K562 (cell line): ENCODE measurements at regions not wholly inside any gene's neighbourhood (a gene's known extent, or its start where the extent isn't known, plus 50 kb on each side); places are given as distances from the start of the nearest gene placed in this dataset.

Experiments used
- ATAC-seq: fragments of 200-7000 bp; cut with Tn5 transposase; 3 replicates; pipeline ENCODE4 v1.9.1; 2020; ENCODE audit warnings: moderate library complexity
- BruUV-seq: library from RNA; stranded (reverse); fragments of 400-500 nt; replicated peaks from 2 replicates; lab custom pipeline; 2021; lab: Mats Ljungman, UMichigan
- CTCF ChIA-PET: fragments of 300-600 bp; formaldehyde crosslinking; extraction: SDS; loops from one replicate; lab custom pipeline; 2021; ENCODE audit warnings: low intra/inter-chr PET ratio; lab: Yijun Ruan, JAX
- POLR2A ChIA-PET: fragments of 300-600, 350-650 bp; sonication (Branson Sonifier 250); formaldehyde crosslinking; extraction: SDS; loops from one replicate; lab custom pipeline; 2021; ENCODE audit warnings: antibody characterized with exemption, inconsistent platforms; lab: Yijun Ruan, JAX
- DNase-seq, 4 experiments: peaks; one replicate each; pipeline versions ENCODE4 v3.0.0 to v3.0.0-alpha.2; 2011 to 2018; ENCODE audit warnings: low spot score in 3 of 4, mixed read lengths in 3 of 4; ENCODE audit errors: extremely low read depth in 1 of 4
- FAIRE-seq: peaks from 2 replicates; lab custom pipeline; 2011; peaks lifted over from hg19 to GRCh38; lab: Jason Lieb, UNC
- H2AFZ ChIP-seq: 2 replicates; pipeline ENCODE4 v1.6.0; 2011; ENCODE audit warnings: low read depth, low read length, control low read depth, inconsistent platforms
- H3K27ac ChIP-seq: fragments of 200-600 bp; 3 replicates; pipeline ENCODE4 v1.8.0; 2011; ENCODE audit warnings: low read depth, mild to moderate bottlenecking, control low read depth, inconsistent platforms, low read length, moderate library complexity, mixed read lengths; ENCODE audit errors: extremely low read depth
- H3K27me3 ChIP-seq, 2 experiments: fragments of 300-600 bp in 1 of 2; 2 replicates in 1 of 2; 3 replicates in 1 of 2; pipeline versions ENCODE4 v1.6.0 to v1.8.0; 2011; ENCODE audit warnings: inconsistent platforms in 2 of 2, low read length in 2 of 2, mild to moderate bottlenecking in 1 of 2, mixed read lengths in 1 of 2, moderate library complexity in 1 of 2; ENCODE audit not compliant: control insufficient read depth in 2 of 2, insufficient read depth in 2 of 2
- H3K36me3 ChIP-seq: fragments of 300-600 bp; 3 replicates; pipeline ENCODE4 v1.8.0; 2011; ENCODE audit warnings: mild to moderate bottlenecking, low read length, inconsistent platforms; ENCODE audit not compliant: control insufficient read depth, insufficient read depth
- H3K4me1 ChIP-seq, 2 experiments: fragments of 200-600 bp in 1 of 2; replicated peaks in 1 of 2; 2 replicates in 1 of 2; 3 replicates in 1 of 2; pipeline versions ENCODE4 v1.5.1 to v1.8.0; 2011; ENCODE audit warnings: inconsistent platforms in 2 of 2, low read length in 2 of 2, mild to moderate bottlenecking in 1 of 2, mixed read lengths in 1 of 2, moderate library complexity in 1 of 2; ENCODE audit not compliant: control insufficient read depth in 2 of 2, insufficient read depth in 2 of 2
- H3K4me2 ChIP-seq: 2 replicates; pipeline ENCODE4 v1.6.1; 2011; ENCODE audit warnings: low read length, control low read depth, inconsistent platforms, mixed read lengths; ENCODE audit not compliant: insufficient read depth
- H3K4me3 ChIP-seq: fragments of 200-600 bp; sonication (generic), shearing (Covaris generic); 2 replicates; pipeline ENCODE4 v1.5.1; 2016; ENCODE audit warnings: control low read depth, inconsistent platforms
- H3K79me2 ChIP-seq: fragments of 200-600 bp; 3 replicates; pipeline ENCODE4 v1.8.0; 2011; ENCODE audit warnings: low read length, inconsistent platforms; ENCODE audit not compliant: control insufficient read depth, insufficient read depth
- H3K9ac ChIP-seq, 2 experiments: 2 replicates each; pipeline versions ENCODE4 v1.6.0 to v1.6.1; 2011; ENCODE audit warnings: low read depth in 2 of 2, low read length in 2 of 2, control low read depth in 1 of 2, inconsistent platforms in 1 of 2, mild to moderate bottlenecking in 1 of 2, mixed read lengths in 1 of 2; ENCODE audit not compliant: insufficient read depth in 1 of 2
- H3K9me1 ChIP-seq: one replicate; pipeline ENCODE4 v1.6.0; 2011; ENCODE audit warnings: inconsistent platforms, mild to moderate bottlenecking, low read length, moderate library complexity; ENCODE audit not compliant: control insufficient read depth, insufficient read depth
- H3K9me3 ChIP-seq: replicated peaks from 2 replicates; pipeline ENCODE4 v1.5.1; 2011; ENCODE audit warnings: low read depth, low read length, inconsistent platforms; ENCODE audit not compliant: control insufficient read depth, insufficient read depth
- H4K20me1 ChIP-seq: replicated peaks from 2 replicates; pipeline ENCODE4 v1.6.1; 2011; ENCODE audit warnings: low read length, inconsistent platforms, mixed read lengths; ENCODE audit not compliant: control insufficient read depth, insufficient read depth
- ARID2 ChIP-seq: fragments of 450-650 bp; IDR thresholded peaks from 2 replicates; pipeline ENCODE4 v1.6.1; 2017; ENCODE audit warnings: antibody characterized with exemption, mild to moderate bottlenecking
- CGGBP1 ChIP-seq: fragments of 250-450 bp; sonication (Bioruptor Pico); IDR thresholded peaks from 2 replicates; pipeline ENCODE4 v1.9.0; 2021; ENCODE audit warnings: mild to moderate bottlenecking
- FOXM1 ChIP-seq, 2 experiments: fragments of 450-650 bp in 1 of 2; sonication (generic) in 1 of 2; formaldehyde crosslinking in 1 of 2; IDR thresholded peaks; 2 replicates each; pipeline versions ENCODE4 v1.6.1 to v1.9.0; 2017 to 2022; ENCODE audit warnings: low read depth in 2 of 2, mild to moderate bottlenecking in 2 of 2, missing genetic modification reagents in 1 of 2, moderate library complexity in 1 of 2
- KLF13 ChIP-seq: fragments of 450-650 bp; IDR thresholded peaks from 2 replicates; pipeline ENCODE4 v1.6.1; 2016; ENCODE audit warnings: missing genetic modification characterization, low read depth, mild to moderate bottlenecking, missing compliant biosample characterization, moderate library complexity, borderline replicate concordance
- MEIS2 ChIP-seq: fragments of 450-650 bp; IDR thresholded peaks from 2 replicates; pipeline ENCODE4 v1.6.1; 2014; ENCODE audit warnings: mild to moderate bottlenecking; ENCODE audit not compliant: partially characterized antibody
- RBBP5 ChIP-seq: fragments of 200-600 bp; sonication (generic); IDR thresholded peaks from 2 replicates; pipeline ENCODE4 v1.6.1; 2012; ENCODE audit warnings: borderline replicate concordance, mild to moderate bottlenecking, low read length, control low read depth, inconsistent platforms; ENCODE audit not compliant: insufficient read depth, poor library complexity, severe bottlenecking
- RNF2 ChIP-seq: sonication (generic); IDR thresholded peaks from 2 replicates; pipeline ENCODE4 v1.6.1; 2016
- SRSF9 ChIP-seq: fragments of 200-400 bp; formaldehyde crosslinking; IDR thresholded peaks from 2 replicates; pipeline ENCODE4 v1.6.1; 2017; ENCODE audit warnings: low read depth, low read length, borderline replicate concordance
- WGBS: fragments of 100-300 bp; shearing (Covaris generic); methylation state at CpG from one replicate; pipeline ENCODE4 v1.1.6; 2016; ENCODE audit warnings: low coverage, mixed read lengths; ENCODE audit not compliant: insufficient coverage; ENCODE audit errors: missing lambda C conversion rate; 5-methylcytosine and 5-hydroxymethylcytosine counted together
- in situ Hi-C: fragments of 300-500 bp; cut with MboI; formaldehyde crosslinking; loops from 4 replicates; pipeline ENCODE4 v1.15.0; 2018; ENCODE audit warnings: inconsistent platforms, mixed read lengths
- intact Hi-C: fragments of 100-400 bp; cut with micrococcal nuclease; formaldehyde crosslinking; loops from 2 replicates; pipeline ENCODE4 v1.14.2; 2022

GRCh38 chr5:110815916-110816605 lies 77.3 kb downstream of the SLC25A46 start:
- Histone ChIP-seq H2AFZ (no peak overlapping the region), H4K20me1 (no peaks in the 10 kb centered on the region), H3K4me3 (no peak overlapping the region), H3K36me3 (no peaks in the 10 kb centered on the region), H3K4me2 (no peak overlapping the region), H3K9ac (no peak overlapping the region), H3K27ac (no peak overlapping the region), H3K79me2 (no peaks in the 10 kb centered on the region), H3K9me1 (no peaks in the 10 kb centered on the region), H3K27me3 (no peaks in the 10 kb centered on the region), H3K4me1 (no peaks in the 10 kb centered on the region), H3K9me3 (no peaks in the 10 kb centered on the region; the same call in 1 of the 2 replicates)
- ATAC-seq (no peak), FAIRE-seq (no peak)
- intact Hi-C loops: no loop called here
- ChIA-PET CTCF (interaction anchor here (0.7 kb wide), 1 partner anchor 1379 kb away, joined by 3 read pairs; no protein-coding TSS in a partner anchor), POLR2A (no interaction called here)
- 0% methylated on average over 1 of the region's 1 CpG for WGBS
- in situ Hi-C loops: no loop called here
- TF ChIP-seq RNF2: no peak
- TF ChIP-seq ARID2: no peak
- TF ChIP-seq SRSF9: no peak
- no peak for TF ChIP-seq FOXM1 (IDR thresholded peaks at IDR 0.05; ENCODE audit: low read depth)
- no peak for TF ChIP-seq FOXM1 (CRISPR knock-in tag; IDR thresholded peaks at IDR 0.05; ENCODE audit: low read depth)
- no peak for TF ChIP-seq MEIS2
- TF ChIP-seq KLF13 (tag): no peak
- no peak for TF ChIP-seq CGGBP1 (CRISPR knock-in tag)
- no peak for TF ChIP-seq RBBP5
- TF ChIP-seq, all 486 proteins: peak for 0
- BruUV-seq: no TSS peak
- DNase-seq: no peak
